ENCODE measurements at regions not wholly inside any gene's neighbourhood (a gene's known extent, or its start where the extent isn't known, plus 50 kb on each side); places are given as distances from the start of the nearest gene placed in this dataset.

DNA sequence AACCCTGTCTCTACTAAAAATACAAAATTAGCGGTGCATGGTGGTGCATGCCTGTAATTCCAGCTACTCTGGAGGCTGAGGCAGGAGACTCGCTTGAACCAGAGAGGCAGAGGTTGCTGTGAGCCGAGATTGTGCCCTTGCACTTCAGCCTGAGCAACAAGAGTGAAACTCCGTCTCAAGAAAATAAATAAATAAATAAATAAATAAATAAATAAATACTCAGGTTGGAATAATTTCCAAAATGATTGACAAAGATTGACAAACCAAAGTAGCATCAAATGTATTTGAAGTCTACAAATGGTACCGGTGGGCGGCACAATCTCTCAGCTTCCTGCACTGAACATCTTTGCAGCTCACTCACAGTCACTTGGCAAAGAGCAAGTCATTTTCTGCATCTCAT is 144.1 kb upstream of the NRSN1 start:
- Histone ChIP-seq H4K20me1 (ENCODE audit: control insufficient read depth, insufficient read depth, insufficient read length) (no peaks in the 10 kb centered on the region), H3K9ac (ENCODE audit: extremely low read depth, insufficient read length, low read length) (no peak overlapping the region), H2BK120ac (ENCODE audit: low read depth, low read length, poor library complexity, severe bottlenecking) (no peak overlapping the region), H2BK20ac (ENCODE audit: low read depth, low read length, poor library complexity, severe bottlenecking) (no peak overlapping the region), H3K4me2 (ENCODE audit: insufficient read depth, insufficient read length, low read length) (no peak overlapping the region), H3K79me2 (ENCODE audit: insufficient read depth, low read length) (no peaks in the 10 kb centered on the region), H4K5ac (ENCODE audit: insufficient read length, low read depth, low read length) (no peak overlapping the region), H3K27me3 (ENCODE audit: insufficient read depth, low read length) (no peaks in the 10 kb centered on the region), H3K23me2 (ENCODE audit: insufficient read length, low read depth, low read length, poor library complexity, severe bottlenecking) (no peaks in the 10 kb centered on the region), H3K23ac (ENCODE audit: insufficient read length, low read depth, low read length) (no peak overlapping the region), H4K91ac (ENCODE audit: insufficient read length, low read depth, low read length) (no peak overlapping the region), H2AK5ac (ENCODE audit: insufficient read length, low read length) (no peak overlapping the region), H3K18ac (ENCODE audit: insufficient read length, low read depth, low read length) (no peak overlapping the region), H3K9me3 (ENCODE audit: control insufficient read depth, low read depth, low read length) (no peaks in the 10 kb centered on the region), H3K79me1 (ENCODE audit: insufficient read depth, low read depth, low read length, poor library complexity, severe bottlenecking) (no peaks in the 10 kb centered on the region), H3K4ac (ENCODE audit: low read depth, low read length) (no peak overlapping the region), H2AFZ (ENCODE audit: low read length) (no peak overlapping the region), H3K14ac (ENCODE audit: insufficient read depth, low read length) (no peak overlapping the region), H2BK5ac (ENCODE audit: insufficient read length, low read length) (no peak overlapping the region), H3K4me1 (ENCODE audit: insufficient read depth, low read length) (no peaks in the 10 kb centered on the region), H2BK12ac (ENCODE audit: insufficient read length, low read depth, low read length) (no peak overlapping the region), H4K8ac (replicated peaks; ENCODE audit: insufficient read length, low read depth, low read length) (no peak overlapping the region), H2BK15ac (ENCODE audit: low read depth, low read length) (no peak overlapping the region), H3K27ac (ENCODE audit: insufficient read length, low read depth, low read length) (no peak overlapping the region), H3T11ph (ENCODE audit: low read length) (no peak overlapping the region), H3K56ac (ENCODE audit: insufficient read length, low read depth, low read length) (no peak overlapping the region)
- no CpG with 5 or more reads among the region's 6 CpGs for WGBS (ENCODE audit: extremely low coverage, insufficient read length, low lambda C conversion rate)
- no peaks in the 10 kb centered on the region for H3K27me3 Mint-ChIP-seq (ENCODE audit: low read depth)
- no peak overlapping the region for H3K4me3 Mint-ChIP-seq
- no peaks in the 10 kb centered on the region for H3K36me3 Mint-ChIP-seq (ENCODE audit: insufficient read depth in 1 of 3, low read depth in 3 of 3)
- DNase-seq: no peak
- H3K9me3 Mint-ChIP-seq: no peaks in the 10 kb centered on the region
- peaks cover 4 to 6% of the 10 kb centered on the region in 2 experiments; a peak in 2 of 4 replicates for H3K4me1 Mint-ChIP-seq
- H3K27ac Mint-ChIP-seq: no peak overlapping the region
- no peak for TF ChIP-seq CTCF (conservative IDR thresholded peaks at IDR 0.05)
